RCC 7860 (cell line): ENCODE measurements at regions not wholly inside any gene's neighbourhood (a gene's known extent, or its start where the extent isn't known, plus 50 kb on each side); places are given as distances from the start of the nearest gene placed in this dataset.
"Not testable (repeated sequence)": the region's sequence is repeated elsewhere in the genome, so short reads cannot be mapped to it uniquely, and the experiment has no call there.

Experiments used
- DNase-seq: peaks from one replicate; pipeline ENCODE4 v3.0.0-alpha.2; 2015; ENCODE audit warnings: low spot score
- FAIRE-seq: peaks from 2 replicates; lab custom pipeline; 2012; peaks lifted over from hg19 to GRCh38; lab: Jason Lieb, UNC

- FAIRE-seq, DNase-seq: not testable (repeated sequence)
Observed at GRCh38 chr7:106713452-106713851, 52.5 kb upstream of the CCDC71L start.

DNA sequence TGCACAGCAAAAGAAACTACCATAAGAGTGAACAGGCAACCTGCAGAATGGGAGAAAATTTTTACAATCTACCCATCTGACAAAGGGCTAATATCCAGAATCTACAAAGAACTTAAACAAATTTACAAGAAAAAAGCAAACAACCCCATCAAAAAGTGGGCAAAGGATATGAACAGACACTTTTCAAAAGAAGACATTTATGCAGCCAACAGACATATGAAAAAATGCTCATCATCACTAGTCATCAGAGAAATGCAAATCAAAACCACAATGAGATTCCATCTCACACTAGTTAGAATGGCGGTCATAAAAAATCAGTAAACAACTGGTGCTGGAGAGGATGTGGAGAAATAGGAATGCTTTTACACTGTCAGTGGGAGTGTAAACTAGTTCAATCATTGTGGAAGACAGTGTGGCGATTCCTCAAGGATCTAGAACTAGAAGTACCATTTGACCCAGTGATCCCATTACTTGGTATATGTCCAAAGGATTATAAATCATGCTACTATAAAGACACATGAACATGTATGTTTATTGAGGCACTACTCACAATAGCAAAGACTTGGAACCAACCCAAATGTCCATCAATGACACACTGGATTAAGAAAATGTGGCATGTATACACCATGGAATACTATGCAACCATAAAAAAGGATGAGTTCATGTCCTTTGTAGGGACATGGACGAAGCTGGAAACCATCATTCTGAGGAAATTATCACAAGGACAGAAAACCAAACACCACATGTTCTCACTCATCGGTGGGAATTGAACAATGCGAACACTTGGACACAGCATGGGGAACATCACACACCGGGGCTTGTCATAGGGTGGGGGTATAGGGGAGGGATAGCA, 53.9 kb upstream of the CCDC71L start:
- FAIRE-seq, DNase-seq: not testable (repeated sequence)

GRCh38 chr7:106715730-106716129, 54.8 kb upstream of the CCDC71L start:
- FAIRE-seq: no peak

GRCh38 chr7:106717254-106717954, 56.4 kb upstream of the CCDC71L start:
- DNase-seq: peak; percentile 8
- no peak for FAIRE-seq

More at GRCh38 chr7:106715730-106716129, 54.8 kb upstream of the CCDC71L start:
- no peak for DNase-seq

GRCh38 chr7:106717955-106718871, 57.3 kb upstream of the CCDC71L start:
- FAIRE-seq (peak; percentile 97), DNase-seq (peak; percentile 94)

GRCh38 chr7:106720641-106721040, 59.7 kb upstream of the CCDC71L start:
- DNase-seq (no peak), FAIRE-seq (no peak)

DNA sequence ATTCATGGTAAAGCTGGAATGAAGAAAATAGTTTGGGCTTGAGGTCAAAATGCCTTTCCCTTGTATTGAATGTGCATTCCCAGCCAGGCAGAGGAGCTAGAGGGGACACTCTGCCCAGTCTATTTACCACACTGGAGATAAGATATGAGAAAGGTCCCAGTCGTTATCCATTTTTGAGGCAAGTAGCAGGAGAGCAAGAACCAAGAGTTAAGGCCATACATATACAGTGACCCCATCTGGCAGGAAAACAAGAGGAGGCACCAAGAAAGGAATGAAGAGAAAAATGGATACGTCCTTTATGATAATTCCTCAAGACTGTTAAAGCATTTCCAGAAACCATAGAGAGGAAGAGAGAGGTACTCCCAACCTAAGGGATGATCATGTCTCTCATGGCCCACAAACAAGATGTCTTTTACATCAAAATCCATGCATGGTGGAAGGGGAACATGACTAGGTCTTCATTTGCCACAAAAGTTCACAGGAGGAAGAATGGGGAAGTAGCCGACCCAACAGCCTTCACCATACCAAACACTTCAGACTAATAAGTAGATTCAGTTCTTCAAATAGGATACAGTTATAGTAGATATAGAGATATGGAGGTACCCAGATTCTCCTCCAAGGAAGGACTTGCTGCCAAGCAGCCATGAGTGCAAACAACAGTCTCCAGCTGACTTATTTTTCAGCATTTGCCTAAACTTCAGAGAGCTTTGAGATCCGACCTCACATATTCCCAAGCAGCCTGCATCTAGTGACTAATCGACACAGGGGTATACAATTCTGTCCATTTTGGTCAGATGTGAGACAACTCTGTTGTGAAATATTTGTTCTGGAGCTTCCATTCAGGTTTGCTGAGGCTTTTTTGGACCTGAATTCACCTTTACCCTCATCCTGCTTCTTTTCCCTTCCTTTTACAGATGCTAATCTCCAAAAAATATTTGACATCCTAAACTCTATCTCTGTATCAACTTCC, 61.1 kb upstream of the CCDC71L start:
- FAIRE-seq (no peak), DNase-seq (no peak)

DNA sequence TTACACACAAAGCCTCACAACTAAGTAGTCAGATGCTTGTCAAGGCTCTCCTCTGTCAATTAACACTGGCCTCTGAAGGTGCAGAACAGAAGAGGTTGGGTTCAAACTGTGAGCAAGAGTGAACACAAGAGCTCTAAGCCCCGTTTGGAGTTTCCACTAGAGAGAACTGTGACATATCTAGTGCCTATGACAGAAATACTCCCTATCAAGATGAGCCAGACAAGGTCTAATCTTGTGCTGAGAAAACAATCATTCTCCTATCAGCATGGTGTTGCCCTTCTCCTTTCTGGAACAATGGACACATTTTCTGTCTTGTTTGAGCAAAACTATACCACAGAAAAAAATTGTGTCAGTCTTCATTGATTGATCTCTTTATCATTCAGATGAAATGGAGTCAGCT, 62.4 kb upstream of the CCDC71L start:
- DNase-seq (no peak), FAIRE-seq (no peak)

DNA sequence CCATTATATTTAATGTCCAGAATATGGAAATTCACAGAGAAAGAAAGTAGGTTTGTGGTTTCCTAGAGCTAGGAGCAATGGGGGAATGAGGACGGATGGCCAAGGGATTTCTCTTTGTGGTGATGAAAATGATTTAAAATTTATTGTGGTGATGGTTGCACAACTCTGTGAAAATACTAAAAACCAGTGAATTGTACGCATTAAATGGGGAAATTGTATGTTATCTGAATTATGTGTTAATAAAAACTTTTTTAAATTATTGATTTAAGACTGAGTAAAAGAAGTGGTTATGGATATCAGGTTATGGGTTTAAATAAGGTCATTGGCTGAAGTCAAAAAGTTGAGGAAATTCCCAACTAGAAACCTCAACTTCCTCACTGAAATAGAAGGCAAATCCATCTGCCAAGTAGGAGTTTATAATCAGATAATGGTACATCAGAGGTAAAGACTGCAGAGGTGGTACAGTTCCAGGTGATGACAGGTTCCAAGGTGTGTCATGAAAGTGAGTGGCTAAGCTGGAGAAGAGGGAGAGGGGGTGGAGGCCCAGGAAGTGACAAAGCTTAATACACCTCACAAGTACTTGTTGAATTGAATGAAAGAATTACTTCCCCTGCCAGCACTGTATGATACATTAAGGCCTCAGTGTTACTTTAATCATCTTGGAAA, 68.9 kb upstream of the CCDC71L start:
- DNase-seq (no peak), FAIRE-seq (no peak)

GRCh38 chr7:106731187-106731586, 70.2 kb upstream of the CCDC71L start:
- FAIRE-seq (no peak), DNase-seq (no peak)

DNA sequence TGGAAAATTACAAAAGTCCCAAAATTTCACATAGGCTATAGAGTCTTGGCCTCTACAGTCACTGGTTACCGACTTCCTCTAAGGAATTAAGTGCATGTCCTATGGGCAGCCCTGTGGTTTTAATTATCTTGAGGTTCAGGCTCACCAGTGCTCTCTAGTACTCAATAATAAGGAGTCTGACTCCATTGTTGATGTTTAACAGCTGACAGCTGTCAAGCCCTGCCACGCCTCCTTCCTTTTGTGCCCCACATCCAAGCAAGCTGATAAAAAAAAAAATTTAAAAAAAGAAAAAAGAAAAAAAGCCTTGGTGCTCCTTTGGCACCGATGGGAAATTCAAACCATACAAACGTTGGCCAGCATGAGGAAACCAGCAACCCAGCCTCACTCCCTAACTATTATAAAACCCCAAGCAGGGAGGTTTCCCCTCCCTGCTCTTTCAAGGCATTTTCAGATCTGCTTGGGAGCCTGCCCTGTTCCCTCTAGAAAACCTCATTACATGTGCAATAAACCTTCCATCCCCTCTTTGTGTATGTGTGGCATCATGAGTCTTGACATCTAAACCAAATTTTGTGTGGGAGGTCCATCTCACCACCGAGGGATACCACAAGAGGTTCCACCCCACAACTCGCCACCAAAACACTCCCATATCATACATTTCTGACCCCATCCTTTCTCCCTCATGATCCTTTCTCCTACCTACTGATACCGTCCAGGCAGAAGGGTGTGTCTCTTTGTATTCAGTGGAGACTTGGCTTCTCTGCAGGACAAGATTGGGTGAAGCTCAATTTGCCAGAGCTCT, 70.9 kb upstream of the CCDC71L start:
- FAIRE-seq (no peak), DNase-seq (no peak)

GRCh38 chr7:106735637-106736036, 74.7 kb upstream of the CCDC71L start:
- FAIRE-seq (no peak), DNase-seq (no peak)

- DNase-seq (no peak), FAIRE-seq (no peak)
Observed at GRCh38 chr7:106736123-106736507, 75.2 kb upstream of the CCDC71L start.

GRCh38 chr7:106736508-106737201, 75.7 kb upstream of the CCDC71L start:
- FAIRE-seq: peak; percentile 48
- peak; percentile 64 for DNase-seq

GRCh38 chr7:106737202-106737562, 76.2 kb upstream of the CCDC71L start:
- FAIRE-seq: peak; percentile 70
- DNase-seq: peak; percentile 26

DNA sequence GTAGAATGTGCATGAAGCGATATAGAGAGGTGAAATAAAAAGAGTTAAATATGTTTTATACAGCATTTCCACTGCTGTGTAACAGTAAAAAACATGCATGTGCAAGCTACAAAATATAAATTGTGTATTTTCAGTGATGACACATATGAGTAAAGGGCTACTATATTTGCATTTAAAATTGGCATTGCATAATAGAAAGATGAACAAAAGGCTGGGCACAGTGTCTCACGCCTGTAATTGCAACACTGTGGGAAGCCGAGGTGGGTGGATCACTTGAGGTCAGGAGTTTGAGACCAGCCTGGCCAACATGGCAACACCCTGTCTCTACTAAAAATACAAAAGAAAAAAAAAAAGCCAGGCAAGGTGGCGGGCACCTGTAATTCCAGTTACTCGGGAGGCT, 79.8 kb upstream of the CCDC71L start:
- DNase-seq (no peak), FAIRE-seq (no peak)

GRCh38 chr7:106744563-106745091, 83.7 kb upstream of the CCDC71L start:
- FAIRE-seq: no peak
- DNase-seq: no peak

GRCh38 chr7:106747301-106747700, 86.3 kb upstream of the CCDC71L start:
- FAIRE-seq, DNase-seq: not testable (repeated sequence)
